ENCODE measurements at regions not wholly inside any gene's neighbourhood (a gene's known extent, or its start where the extent isn't known, plus 50 kb on each side); places are given as distances from the start of the nearest gene placed in this dataset.

DNA sequence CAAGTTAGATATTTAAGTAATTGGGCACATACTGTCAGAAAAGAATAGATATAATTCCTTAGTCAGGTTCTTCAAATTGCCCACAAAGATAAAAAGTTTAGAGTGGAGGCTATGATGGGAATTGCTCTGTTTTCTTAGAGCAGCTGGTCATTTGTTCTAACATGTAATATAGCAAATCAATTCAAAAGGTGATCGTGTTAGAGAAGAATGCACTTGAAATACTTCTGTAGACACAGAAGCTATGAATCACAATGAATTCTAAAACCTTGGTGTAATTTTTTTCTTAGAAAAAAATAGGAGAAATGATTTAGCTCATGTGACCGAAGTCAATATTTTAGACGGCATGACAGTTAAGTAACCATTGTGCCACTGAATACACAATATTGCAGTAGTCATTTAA, 918.1 kb upstream of the LRATD1 start:
- no peaks in the 10 kb centered on the region for H3K79me2 ChIP-seq (ENCODE audit: control insufficient read depth, insufficient read depth, low read length)
- no peaks in the 10 kb centered on the region for H3K36me3 ChIP-seq (ENCODE audit: control insufficient read depth in 2 of 2, extremely low read depth in 1 of 2, insufficient read depth in 2 of 2, low read length in 2 of 2)
- no TSS peak for BruUV-seq (replicated peaks)
- POLR2A ChIA-PET, result no interaction called here
- no peak overlapping the region for H3K4me2 ChIP-seq (ENCODE audit: insufficient read depth, low read length)
- no peak overlapping the region for H3K4me3 ChIP-seq (replicated peaks in 1 of 3; ENCODE audit: insufficient read depth in 1 of 3, low read depth in 1 of 3, low read length in 3 of 3)
- FAIRE-seq (no peak), DNase-seq (ENCODE audit: low read depth, low spot score) (no peak)
- intact Hi-C loops (cut with micrococcal nuclease), result no loop called here
- no peaks in the 10 kb centered on the region for H3K27me3 ChIP-seq (ENCODE audit: control insufficient read depth in 2 of 2, insufficient read depth in 2 of 2, low read length in 2 of 2)
- H3K4me1 ChIP-seq (ENCODE audit: control insufficient read depth, extremely low read depth, insufficient read depth, low read length), result no peaks in the 10 kb centered on the region
- H3K9me1 ChIP-seq (replicated peaks; ENCODE audit: control insufficient read depth, extremely low read depth, insufficient read depth, low read length), result no peaks in the 10 kb centered on the region
- dilution Hi-C loops (cut with MboI; ENCODE audit: extremely low pct_ligation_motif_present, low sequenced_read_pairs), result no loop called here
- peaks cover 4% of the 10 kb centered on the region for H3K9me3 ChIP-seq (replicated peaks; ENCODE audit: control insufficient read depth, insufficient read depth, low read length)
- H2AFZ ChIP-seq (ENCODE audit: low read depth, low read length), result no peak overlapping the region
- H3K9ac ChIP-seq (replicated peaks; ENCODE audit: extremely low read depth, insufficient read depth, low read length), result no peak overlapping the region
- CTCF ChIA-PET, result no interaction called here
- H3K27ac ChIP-seq (ENCODE audit: insufficient read depth, low read depth, low read length), result no peak overlapping the region
- no peaks in the 10 kb centered on the region for H4K20me1 ChIP-seq (replicated peaks; ENCODE audit: control insufficient read depth, extremely low read depth, insufficient read depth, low read length)
- no peak for TF ChIP-seq EZH2 (IDR thresholded peaks at IDR 0.05; ENCODE audit: borderline replicate concordance, low read depth, low read length, severe bottlenecking)
- no peak for TF ChIP-seq JUN (IDR thresholded peaks at IDR 0.05; ENCODE audit: borderline replicate concordance, insufficient read depth, insufficient read length, low read depth)
- no peak for TF ChIP-seq POLR2AphosphoS5 (IDR thresholded peaks at IDR 0.05; ENCODE audit: insufficient read depth, low read depth, low read length)
- no peak for TF ChIP-seq POLR2A (IDR thresholded peaks at IDR 0.05; ENCODE audit: low read depth, low read length)

DNA sequence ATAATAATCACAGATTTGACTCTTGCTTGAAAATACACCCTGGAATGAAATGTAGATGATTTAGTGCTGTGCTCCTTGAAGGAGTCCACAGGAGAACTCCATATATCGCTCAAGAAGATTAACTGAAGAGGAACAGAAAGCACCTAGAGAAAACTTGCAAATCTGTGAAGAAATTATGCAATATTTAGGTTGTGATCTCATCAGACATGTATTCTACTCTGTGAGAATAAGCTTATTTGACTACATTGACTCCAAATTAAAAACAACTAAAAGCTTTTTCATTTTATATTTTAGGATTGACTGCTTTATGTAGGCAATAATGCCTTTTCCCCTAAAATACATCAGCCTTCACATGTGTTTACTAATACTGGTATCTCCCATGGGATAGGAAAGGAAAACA, 906.6 kb upstream of the LRATD1 start:
- Histone ChIP-seq H3K79me2 (ENCODE audit: control insufficient read depth, insufficient read depth, low read length) (no peaks in the 10 kb centered on the region), H3K4me3 (replicated peaks in 1 of 3; ENCODE audit: insufficient read depth in 1 of 3, low read depth in 1 of 3, low read length in 3 of 3) (no peak overlapping the region), H3K9ac (replicated peaks; ENCODE audit: extremely low read depth, insufficient read depth, low read length) (no peak overlapping the region), H3K4me2 (ENCODE audit: insufficient read depth, low read length) (no peak overlapping the region), H4K20me1 (replicated peaks; ENCODE audit: control insufficient read depth, extremely low read depth, insufficient read depth, low read length) (no peaks in the 10 kb centered on the region), H3K36me3 (ENCODE audit: control insufficient read depth in 2 of 2, extremely low read depth in 1 of 2, insufficient read depth in 2 of 2, low read length in 2 of 2) (no peaks in the 10 kb centered on the region), H2AFZ (ENCODE audit: low read depth, low read length) (no peak overlapping the region), H3K27me3 (ENCODE audit: control insufficient read depth in 2 of 2, insufficient read depth in 2 of 2, low read length in 2 of 2) (no peaks in the 10 kb centered on the region), H3K9me3 (replicated peaks; ENCODE audit: control insufficient read depth, insufficient read depth, low read length) (no peaks in the 10 kb centered on the region), H3K27ac (ENCODE audit: insufficient read depth, low read depth, low read length) (no peak overlapping the region), H3K9me1 (replicated peaks; ENCODE audit: control insufficient read depth, extremely low read depth, insufficient read depth, low read length) (no peaks in the 10 kb centered on the region), H3K4me1 (ENCODE audit: control insufficient read depth, extremely low read depth, insufficient read depth, low read length) (no peaks in the 10 kb centered on the region)
- intact Hi-C loops (cut with micrococcal nuclease) (no loop called here), dilution Hi-C loops (cut with MboI; ENCODE audit: extremely low pct_ligation_motif_present, low sequenced_read_pairs) (no loop called here)
- FAIRE-seq, result no peak
- ChIA-PET CTCF (no interaction called here), POLR2A (no interaction called here)
- BruUV-seq (replicated peaks), result no TSS peak
- TF ChIP-seq GATA2 (IDR thresholded peaks at IDR 0.05; ENCODE audit: insufficient read depth, insufficient read length, low read depth, low read length) (no peak), POLR2AphosphoS5 (IDR thresholded peaks at IDR 0.05; ENCODE audit: insufficient read depth, low read depth, low read length) (no peak), JUN (IDR thresholded peaks at IDR 0.05; ENCODE audit: borderline replicate concordance, insufficient read depth, insufficient read length, low read depth) (no peak), EZH2 (IDR thresholded peaks at IDR 0.05; ENCODE audit: borderline replicate concordance, low read depth, low read length, severe bottlenecking) (no peak), MYC (IDR thresholded peaks at IDR 0.05; ENCODE audit: low read depth, low read length) (no peak), POLR2A (IDR thresholded peaks at IDR 0.05; ENCODE audit: low read depth, low read length) (no peak), FOS (IDR thresholded peaks at IDR 0.05; ENCODE audit: borderline replicate concordance, insufficient read depth, low read length) (no peak)
- TF ChIP-seq, protein P1, sequence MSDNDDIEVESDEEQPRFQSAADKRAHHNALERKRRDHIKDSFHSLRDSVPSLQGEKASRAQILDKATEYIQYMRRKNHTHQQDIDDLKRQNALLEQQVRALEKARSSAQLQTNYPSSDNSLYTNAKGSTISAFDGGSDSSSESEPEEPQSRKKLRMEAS (IDR thresholded peaks at IDR 0.05; ENCODE audit: insufficient read depth, insufficient read length), result no peak
- TF ChIP-seq, protein P2, sequence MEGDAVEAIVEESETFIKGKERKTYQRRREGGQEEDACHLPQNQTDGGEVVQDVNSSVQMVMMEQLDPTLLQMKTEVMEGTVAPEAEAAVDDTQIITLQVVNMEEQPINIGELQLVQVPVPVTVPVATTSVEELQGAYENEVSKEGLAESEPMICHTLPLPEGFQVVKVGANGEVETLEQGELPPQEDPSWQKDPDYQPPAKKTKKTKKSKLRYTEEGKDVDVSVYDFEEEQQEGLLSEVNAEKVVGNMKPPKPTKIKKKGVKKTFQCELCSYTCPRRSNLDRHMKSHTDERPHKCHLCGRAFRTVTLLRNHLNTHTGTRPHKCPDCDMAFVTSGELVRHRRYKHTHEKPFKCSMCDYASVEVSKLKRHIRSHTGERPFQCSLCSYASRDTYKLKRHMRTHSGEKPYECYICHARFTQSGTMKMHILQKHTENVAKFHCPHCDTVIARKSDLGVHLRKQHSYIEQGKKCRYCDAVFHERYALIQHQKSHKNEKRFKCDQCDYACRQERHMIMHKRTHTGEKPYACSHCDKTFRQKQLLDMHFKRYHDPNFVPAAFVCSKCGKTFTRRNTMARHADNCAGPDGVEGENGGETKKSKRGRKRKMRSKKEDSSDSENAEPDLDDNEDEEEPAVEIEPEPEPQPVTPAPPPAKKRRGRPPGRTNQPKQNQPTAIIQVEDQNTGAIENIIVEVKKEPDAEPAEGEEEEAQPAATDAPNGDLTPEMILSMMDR (IDR thresholded peaks at IDR 0.05; ENCODE audit: extremely low read depth in 1 of 2, insufficient read depth in 1 of 2, low read depth in 1 of 2, low read length in 2 of 2), result no peak
- no peak for DNase-seq (ENCODE audit: low read depth, low spot score)

Data from endothelial cell of umbilical vein (primary cell).